GM21526 (cell line): ENCODE measurements at regions not wholly inside any gene's neighbourhood (a gene's known extent, or its start where the extent isn't known, plus 50 kb on each side); places are given as distances from the start of the nearest gene placed in this dataset.

Experiments
- ATAC-seq: cut with Tn5 transposase; IDR thresholded peaks from one replicate; pipeline ENCODE4 v1.9.1; 2021; ENCODE audit warnings: moderate library complexity; ENCODE audit not compliant: unreplicated experiment, low FRiP score

- no peak for ATAC-seq
These were observed 171.1 kb upstream of the STT3B start for GRCh38 chr3:31361371-31362273.

DNA sequence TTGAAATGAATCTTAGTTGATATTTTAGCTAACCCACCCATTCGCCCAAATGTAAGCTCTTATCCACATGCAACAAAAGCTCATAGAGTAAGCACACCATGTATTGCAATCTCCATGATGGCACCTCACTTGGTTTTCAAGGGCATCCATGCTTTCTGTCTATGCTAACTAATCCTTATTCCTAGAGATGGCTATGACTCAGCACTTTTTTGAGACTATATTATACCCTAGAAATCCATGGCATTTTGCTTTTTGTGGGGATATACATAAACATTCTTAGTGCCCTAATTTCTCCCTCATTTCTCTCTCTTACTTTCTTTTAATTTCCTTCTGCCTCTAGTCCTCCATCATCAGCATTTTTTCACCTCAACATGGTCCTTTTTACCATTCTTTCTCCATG, 168.5 kb upstream of the STT3B start:
- no peak for ATAC-seq

DNA sequence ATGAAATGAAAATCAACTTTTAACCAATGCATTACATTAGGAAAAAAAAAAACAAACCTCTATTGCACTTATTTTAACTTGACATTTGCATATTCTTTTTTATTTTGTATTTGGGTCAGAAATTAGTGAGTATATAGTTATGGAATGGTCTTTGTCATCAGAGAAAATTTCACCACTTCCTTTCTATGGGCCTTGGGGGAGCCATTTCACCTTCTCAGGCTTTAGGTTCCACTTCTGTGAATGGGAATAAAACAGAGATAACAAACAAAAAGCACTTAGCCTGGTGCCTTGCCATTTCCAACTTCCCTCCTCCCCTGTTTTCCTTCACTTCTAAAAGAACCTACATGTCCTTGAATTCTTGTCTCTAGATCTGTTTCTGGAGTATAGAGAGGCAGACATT, 168.0 kb upstream of the STT3B start:
- ATAC-seq: no peak

DNA sequence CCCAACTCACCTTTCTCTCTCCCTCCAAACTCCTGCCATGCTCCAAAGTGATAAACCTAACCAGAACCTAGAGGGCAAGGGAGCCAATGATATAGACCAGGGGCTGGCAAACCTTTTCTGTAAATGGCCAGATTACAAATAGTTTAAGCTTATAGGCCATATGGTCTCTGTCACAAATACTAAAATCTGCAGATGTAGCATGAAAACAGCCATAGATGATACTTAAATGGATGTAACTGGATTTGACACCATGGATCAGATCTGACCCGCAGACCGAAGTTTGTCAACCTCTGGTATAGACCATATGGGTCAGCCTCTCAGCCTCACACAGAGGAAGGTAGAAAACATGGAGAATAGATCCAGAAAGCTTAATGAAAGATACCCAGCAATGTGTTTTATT, 165.2 kb upstream of the STT3B start:
- no peak for ATAC-seq

DNA sequence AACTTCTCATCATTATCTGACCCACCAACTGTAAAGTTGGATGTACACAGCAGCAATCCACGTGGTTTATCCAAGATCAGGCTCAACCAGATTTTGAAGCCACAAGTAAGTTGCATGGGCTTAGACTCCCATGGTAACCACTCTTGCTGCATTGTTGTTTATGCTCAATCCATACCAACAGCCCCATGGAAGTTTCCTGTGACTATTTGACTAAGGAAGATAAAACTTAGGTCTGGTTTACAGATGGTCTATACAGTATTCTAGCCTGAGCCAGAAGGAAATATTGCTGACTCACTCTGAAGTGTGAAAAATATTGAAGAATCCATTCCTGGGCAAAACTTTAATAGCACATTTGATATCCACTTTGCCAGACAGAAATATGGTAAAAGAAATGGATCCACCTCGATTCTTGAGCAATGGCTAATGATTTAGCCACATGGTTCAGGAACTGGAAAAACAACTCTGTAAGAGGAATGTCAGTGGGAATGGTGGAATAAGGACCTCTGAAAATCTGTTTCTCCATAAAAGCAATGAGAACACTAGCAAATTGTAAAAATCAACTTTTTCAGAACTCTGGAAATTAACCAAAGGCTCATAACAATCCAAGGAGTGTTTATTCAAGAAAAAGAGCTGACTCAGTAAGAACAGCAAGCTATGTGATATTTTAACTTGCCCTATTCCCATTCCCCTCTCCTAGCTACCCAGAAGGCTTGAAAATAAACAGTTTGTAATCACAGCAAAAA, 162.9 kb upstream of the STT3B start:
- no peak for ATAC-seq

DNA sequence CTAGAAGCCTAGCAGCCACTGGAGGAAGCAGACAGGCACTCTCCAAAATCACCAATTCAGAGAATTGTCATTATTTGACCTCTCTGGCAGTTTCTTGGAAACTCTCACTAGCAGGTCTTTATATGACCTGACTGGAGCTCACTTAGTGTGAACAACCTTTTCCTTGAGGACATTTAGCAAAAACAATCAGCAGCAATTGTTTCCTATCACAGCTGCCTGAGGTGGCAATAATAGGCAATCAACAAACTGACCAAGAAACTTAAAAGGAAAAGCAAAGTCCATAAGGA, 162.4 kb upstream of the STT3B start:
- ATAC-seq: no peak

GRCh38 chr3:31370681-31371080, 162.0 kb upstream of the STT3B start:
- no peak for ATAC-seq

- no peak for ATAC-seq
These were observed 161.1 kb upstream of the STT3B start for GRCh38 chr3:31371484-31372177.

DNA sequence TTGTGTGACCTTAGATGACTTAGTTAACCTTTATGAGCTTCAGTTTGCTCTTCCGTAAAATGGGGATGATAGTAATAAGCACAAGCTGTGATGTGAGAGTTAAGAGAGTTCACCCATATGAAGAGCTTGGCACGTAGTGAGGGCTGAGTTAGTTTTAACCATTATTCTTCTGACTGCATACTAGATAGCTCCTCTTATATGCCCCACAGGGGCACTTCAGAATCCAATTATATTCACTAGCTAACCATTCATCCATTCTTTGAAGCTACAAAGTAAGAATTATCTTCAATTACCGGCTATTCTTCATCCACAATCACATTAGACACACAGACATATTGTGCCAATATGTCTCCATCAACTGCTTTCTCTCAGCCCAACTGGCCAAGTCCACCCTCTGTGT, 159.0 kb upstream of the STT3B start:
- ATAC-seq: no peak

DNA sequence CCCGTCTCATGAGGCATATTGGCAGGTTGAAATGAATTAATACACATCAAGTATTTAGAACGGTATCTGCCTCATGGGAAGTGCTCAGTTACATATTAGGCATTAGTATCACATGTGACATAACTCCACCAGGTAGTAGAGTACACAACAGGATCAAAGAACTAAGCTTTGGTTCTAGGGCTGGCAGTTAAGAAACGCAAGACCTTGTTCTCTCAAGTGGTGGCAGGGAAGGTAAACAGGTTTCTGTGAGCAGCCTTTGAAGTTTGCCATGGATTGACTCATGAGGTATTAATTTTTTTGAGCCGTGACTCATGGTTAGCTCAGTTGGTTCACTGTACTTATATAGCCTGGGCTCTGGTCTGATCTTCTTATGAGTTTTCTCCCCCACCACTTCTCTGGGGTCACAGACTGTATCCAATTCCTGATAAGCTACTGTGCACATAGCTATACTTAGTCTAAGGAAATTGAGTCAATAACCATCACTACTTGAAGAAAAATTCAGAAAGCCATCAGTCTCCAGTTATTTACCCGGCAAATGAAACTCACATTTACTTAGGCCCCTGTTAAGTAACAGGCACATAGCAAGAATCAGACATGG, 155.6 kb upstream of the STT3B start:
- no peak for ATAC-seq

DNA sequence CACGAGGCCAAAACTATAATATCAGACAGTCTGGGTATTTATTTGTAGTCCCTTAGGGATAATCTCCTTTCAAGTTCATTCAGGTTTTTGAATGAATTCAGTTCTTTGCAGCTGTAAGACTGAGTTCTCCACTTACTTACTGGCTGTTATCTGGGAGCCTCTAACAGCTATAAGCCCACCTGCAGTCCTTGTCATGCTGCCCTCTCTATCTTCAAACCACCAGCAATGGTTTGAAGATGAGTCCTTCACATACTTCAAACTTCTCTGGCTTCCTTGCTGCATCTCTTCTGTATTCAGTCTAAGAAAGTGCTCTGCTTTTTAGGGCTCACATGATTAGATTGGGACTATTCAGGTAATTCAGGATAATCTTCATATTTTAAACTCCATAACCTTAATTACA, 154.5 kb upstream of the STT3B start:
- ATAC-seq: no peak

- ATAC-seq: no peak
These were observed 153.1 kb upstream of the STT3B start for GRCh38 chr3:31379598-31379997.

DNA sequence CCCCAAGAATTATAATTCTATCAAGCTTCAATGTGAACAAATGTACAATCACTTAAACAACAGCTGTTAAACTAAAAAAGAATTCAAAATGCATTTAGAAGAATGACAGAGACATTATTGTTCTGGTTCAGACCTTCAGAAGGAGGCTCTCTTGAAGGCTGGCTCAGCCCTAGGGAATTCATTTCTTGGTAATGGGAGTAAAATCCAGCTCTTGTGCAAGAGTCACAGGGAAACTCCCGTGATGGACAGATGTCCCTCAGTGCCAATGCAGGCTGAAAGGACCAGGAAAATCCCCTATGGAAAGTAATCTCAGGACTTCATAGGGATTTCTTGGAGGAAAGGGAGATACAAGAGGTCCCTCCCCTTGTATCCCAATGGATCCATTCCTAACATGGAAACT, 149.9 kb upstream of the STT3B start:
- no peak for ATAC-seq

DNA sequence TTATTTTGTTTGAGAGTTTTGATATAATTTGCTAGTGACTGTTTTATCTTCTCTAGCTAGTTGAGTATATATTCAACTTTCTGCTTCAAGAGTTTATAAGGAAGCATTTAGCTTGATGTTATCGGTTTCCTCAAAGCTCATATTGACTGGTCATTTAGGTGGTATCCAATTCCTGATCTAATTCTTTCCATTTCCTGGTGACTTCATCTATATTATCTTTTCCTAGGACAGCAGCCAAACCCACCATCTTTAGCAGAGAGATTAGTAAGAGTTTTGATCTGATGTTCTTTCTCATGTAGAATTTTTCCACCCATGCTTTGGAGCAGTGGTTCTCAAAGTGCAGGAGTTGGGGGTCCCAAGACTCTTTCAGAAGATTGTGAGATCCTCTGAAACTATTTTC, 148.6 kb upstream of the STT3B start:
- ATAC-seq: no peak

DNA sequence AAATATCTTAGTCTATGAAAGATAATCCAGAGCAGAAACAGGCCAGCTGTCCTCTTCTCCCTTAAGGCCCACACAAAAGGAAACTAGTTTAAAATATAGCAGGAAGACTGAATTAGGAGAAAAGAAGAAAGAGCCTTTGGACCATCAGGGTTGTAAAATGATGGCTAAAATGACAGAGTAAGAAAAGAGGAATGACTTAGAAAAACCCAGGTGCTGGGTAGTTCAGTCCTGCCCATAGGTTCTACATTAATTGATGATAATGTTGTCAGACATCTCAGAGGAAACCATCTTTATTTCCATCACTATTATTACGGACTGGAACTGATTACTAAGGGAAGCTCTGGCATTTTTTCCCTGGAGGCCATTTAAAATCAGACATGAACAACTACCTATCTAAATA, 142.8 kb upstream of the STT3B start:
- no peak for ATAC-seq

DNA sequence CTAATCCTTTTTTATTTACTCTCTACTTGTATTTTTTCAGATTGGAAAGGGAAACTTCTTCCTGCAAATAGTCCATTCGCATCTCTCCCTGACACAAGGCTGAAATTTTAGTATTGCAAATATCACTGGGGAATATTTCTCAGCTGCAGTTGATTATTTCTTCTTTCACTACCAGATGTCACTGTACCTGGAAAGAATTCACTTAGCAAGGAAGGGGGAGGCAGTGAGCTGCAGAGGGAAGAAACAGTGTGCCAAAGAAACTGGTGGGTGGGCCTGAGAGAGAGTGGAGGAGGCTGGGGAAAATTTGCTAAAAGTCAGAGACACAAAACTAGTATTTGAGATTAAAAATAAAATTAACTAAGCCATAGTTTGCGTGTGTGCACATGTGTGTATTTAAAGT, 142.3 kb upstream of the STT3B start:
- no peak for ATAC-seq

DNA sequence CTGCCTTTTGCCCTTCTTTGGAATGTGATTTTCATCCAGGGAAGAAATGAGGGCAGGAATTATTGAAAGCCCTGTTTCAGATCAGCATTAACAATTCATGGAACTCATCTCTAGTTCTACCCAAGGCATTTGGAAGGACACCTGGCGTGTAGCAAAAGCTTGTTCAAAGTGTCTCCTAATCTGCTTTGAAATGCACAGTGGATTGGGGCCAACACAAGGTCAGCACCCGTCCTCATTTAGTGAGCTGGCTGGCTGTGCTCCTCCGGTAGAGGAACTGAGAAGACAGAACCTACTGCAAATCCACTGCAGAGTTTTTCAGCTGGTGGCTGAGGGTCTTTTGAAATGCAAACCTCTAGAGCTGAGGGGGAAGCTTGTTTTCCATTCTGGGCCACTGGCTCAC, 141.6 kb upstream of the STT3B start:
- peak; percentile 62 for ATAC-seq

GRCh38 chr3:31392568-31392967, 140.2 kb upstream of the STT3B start:
- ATAC-seq: peak; percentile 79

- ATAC-seq: no peak
These were observed 133.5 kb upstream of the STT3B start for GRCh38 chr3:31399271-31399670.

DNA sequence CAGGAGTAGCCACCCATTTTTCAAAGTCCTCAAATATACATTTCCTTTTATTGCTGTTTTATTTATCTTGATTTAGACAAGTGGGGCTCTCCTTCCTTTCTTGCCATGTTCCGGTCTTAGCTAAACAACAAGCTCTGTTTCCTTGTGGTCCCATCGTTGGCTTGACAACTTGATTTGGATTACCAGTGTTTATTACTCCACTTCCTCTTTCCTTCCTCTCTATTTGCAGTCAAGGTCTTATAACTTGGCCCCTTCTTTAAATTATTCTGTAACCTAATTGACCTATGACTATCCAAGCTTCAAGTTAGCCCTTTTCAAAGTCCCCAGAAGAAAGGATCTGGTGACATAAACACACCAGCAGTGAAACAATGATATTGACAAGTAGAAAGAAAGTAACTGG, 130.6 kb upstream of the STT3B start:
- ATAC-seq: no peak

GRCh38 chr3:31403197-31403596, 129.5 kb upstream of the STT3B start:
- ATAC-seq: no peak
